D721Med (cell line): ENCODE measurements at regions not wholly inside any gene's neighbourhood (a gene's known extent, or its start where the extent isn't known, plus 50 kb on each side); places are given as distances from the start of the nearest gene placed in this dataset.

Experiments used
- DNase-seq: peaks from one replicate; pipeline ENCODE4 v3.0.0; 2011; ENCODE audit warnings: low spot score; ENCODE audit not compliant: insufficient read length
- FAIRE-seq: peaks from 2 replicates; lab custom pipeline; 2011; peaks lifted over from hg19 to GRCh38; lab: Jason Lieb, UNC
- TF ChIP-seq, protein P1 (sequence below): IDR thresholded peaks from 2 replicates; pipeline ENCODE4 v1.5.1; 2012; ENCODE audit warnings: mild to moderate bottlenecking, control low read depth; ENCODE audit not compliant: insufficient read depth; ENCODE audit errors: missing control alignments

DNA sequence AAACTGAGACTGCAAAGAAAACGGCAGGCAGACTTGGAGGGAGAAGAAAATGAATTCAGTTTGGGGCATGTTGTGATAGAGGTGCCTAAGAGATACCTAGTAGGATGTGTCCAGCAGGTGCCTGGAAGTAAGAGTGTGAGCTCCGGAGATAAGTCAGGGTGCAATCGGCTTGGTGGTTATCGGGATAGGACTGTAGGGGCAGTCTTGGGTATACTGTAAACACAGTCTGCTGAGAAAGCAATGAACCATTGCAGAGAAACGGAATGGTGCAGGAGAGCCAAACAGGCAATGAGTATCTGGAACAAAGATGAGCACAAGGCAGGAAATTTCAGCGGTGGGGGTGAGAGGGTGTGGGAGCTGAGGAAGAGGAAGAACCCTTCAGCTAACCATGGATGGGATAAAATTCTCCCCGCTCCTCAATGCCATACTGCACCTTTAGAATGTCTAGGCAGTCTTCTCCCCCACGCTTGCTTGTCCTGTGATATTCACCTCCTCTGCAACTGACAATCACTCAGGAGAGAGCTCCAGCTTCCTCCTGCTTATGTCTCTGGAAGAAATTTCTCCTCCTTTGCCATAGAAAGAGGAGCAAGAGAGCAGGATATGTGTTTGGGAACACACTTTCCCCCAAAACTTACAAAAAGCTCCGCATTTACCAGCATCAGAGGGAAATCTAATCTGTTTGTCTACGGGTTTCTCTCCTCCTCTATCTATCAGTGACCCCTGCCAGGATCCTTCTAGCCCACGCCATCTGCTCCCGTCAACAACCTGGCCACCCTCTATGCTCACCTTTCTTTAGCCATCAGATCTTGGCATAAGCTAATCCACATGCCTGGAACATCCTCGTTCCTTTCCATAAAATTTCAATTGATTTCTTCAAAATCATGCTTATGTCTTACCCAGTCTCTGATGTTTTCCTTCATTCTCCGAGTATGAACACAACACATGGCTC lies 381.7 kb upstream of the JARID2 start:
- DNase-seq = no peak
- FAIRE-seq = peak; percentile 35
- TF ChIP-seq, protein P1, sequence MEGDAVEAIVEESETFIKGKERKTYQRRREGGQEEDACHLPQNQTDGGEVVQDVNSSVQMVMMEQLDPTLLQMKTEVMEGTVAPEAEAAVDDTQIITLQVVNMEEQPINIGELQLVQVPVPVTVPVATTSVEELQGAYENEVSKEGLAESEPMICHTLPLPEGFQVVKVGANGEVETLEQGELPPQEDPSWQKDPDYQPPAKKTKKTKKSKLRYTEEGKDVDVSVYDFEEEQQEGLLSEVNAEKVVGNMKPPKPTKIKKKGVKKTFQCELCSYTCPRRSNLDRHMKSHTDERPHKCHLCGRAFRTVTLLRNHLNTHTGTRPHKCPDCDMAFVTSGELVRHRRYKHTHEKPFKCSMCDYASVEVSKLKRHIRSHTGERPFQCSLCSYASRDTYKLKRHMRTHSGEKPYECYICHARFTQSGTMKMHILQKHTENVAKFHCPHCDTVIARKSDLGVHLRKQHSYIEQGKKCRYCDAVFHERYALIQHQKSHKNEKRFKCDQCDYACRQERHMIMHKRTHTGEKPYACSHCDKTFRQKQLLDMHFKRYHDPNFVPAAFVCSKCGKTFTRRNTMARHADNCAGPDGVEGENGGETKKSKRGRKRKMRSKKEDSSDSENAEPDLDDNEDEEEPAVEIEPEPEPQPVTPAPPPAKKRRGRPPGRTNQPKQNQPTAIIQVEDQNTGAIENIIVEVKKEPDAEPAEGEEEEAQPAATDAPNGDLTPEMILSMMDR = no peak

DNA sequence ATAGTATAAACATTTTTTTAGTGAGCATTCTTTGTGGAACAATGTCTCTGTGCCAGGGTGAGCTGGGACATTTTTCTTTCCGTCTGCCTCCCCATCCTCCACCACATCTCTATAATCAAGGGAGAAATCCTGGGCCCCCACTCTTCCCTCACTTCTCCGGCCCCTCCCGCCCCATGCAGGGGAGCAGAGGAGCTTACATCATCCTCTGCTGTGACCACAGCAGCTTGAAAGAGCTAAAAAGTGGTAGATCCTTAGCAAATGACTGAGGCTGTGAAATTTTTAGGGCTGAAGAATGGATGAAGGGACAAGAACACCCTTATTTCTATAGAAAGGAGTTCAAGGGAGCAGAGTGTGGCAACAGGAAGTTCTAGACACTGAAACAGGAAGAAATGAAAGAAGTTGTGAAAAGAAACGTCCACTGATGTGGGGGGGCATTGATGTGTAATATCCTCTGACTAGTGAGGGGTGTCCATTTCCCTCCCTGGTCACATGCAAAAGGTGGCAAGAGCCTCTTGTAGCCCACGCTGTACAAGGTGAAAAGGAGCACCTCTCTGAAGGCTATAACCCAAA lies 380.3 kb upstream of the JARID2 start:
- DNase-seq (no peak), FAIRE-seq (no peak)
- TF ChIP-seq, protein P1 = no peak

DNA sequence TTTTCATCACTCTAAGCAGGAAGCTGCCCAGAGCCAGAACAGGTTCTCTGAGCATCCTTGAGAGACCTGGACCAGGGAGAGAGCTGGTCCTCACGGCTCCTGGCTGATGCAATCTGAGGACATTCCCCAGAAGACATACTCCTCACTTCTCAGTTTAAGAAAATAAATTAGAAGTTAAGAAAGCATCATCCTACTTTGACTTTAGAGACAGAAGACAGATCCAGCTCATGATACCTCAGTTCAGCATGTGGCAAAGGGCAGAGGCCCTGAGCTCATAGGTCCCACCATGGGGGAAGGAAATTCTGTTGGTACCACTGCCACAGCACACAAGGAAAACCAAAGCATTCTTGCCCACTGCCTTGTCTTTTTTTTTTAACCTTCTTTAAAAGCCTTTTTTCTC lies 378.1 kb upstream of the JARID2 start:
- no peak for FAIRE-seq
- DNase-seq = no peak
- TF ChIP-seq, protein P1 = no peak

DNA sequence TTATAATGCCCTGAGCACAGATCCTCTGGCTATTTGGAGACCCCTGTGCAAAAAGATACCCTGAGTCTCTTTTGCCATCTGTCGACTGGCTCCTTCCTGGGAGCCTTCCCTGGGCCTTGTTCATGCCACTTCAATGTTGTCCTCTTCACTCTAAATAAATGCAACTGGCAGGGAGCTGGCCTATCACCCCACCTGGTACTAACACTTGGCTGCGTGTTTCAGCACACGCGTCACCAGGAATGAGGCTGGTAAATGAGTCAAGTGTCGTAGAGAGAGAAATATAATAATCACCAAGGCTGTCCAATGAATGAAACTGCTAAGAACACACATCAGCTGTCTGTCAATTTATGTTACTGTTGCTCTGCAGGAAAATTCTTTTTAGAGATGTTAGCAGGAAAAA lies 374.6 kb upstream of the JARID2 start:
- DNase-seq = no peak
- TF ChIP-seq, protein P1 = no peak
- FAIRE-seq = no peak

DNA sequence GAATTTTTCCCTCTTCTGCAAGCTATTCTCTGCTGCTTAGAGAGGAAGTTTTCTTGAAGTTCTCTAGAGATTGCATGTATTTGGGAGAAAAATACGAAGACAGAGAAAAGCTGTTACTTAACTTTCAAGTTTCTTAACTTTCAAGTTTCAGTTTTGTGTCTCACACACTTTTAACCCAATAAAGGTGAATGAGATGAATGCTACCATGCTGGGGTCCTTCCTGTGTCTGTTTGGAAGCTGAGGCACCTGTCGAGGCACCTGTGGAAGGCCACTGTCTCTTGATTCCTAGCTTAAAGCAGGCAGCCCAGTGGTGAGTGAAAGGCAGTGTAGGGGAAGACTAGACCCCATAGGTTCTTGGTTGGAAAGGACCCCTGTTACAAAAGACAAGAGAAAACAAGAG lies 372.8 kb upstream of the JARID2 start:
- TF ChIP-seq, protein P1 = no peak
- DNase-seq = no peak
- FAIRE-seq = no peak

DNA sequence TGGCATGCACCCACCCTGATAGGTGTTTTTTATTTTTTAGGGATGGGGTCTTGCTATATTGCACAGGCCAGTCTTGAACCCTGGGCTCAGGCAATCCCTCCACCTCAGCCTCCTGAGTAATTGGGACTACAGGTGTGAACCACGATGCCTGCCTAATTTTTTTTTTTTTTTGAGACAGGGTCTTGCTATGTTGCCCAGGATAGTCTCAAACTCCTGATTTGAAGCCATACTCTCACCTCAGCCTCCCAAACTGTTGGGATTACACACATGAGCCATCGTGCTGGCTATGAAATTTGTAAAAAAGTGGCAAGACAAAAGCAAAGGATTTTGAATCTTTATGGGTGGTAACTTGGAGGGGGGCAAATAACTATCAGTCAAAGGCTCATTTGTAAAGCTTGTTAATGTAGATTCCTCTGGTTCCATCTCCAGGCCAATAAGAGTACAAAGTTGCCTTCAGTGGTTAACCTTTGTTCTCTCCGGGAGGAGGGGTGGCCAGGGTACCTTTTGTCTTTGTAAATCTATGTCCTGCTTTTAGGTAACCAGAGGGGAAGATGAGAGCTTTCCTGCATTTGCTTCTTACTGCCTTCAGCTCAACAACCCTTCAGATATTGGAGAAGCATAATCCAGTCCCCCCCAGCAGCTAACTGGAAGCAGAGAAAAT lies 372.0 kb upstream of the JARID2 start:
- DNase-seq (no peak), FAIRE-seq (no peak)
- TF ChIP-seq, protein P1 = no peak
